ENCODE measurements at regions not wholly inside any gene's neighbourhood (a gene's known extent, or its start where the extent isn't known, plus 50 kb on each side); places are given as distances from the start of the nearest gene placed in this dataset.
"Not testable (repeated sequence)": the region's sequence is repeated elsewhere in the genome, so short reads cannot be mapped to it uniquely, and the experiment has no call there.

DNA sequence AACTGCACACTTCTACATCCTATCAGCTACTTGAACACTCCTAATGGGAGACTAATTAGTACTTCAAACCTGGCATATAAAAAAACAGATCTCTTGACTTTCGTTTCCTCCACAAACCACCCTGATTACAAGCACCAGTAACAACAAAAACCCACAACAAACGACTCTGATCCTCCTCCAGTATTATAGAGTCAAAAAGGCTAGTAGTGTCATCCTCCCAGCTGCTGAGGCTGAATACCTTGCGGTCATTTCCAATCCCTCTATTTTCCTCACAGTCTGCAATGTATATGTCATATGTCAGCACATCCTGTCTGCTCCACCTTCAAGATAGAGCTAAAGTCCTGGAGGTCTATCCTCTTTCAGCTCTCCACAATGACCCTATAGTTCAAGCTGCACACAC, 688.9 kb upstream of the RAG2 start:
- in situ Hi-C loops (cut with HindIII; ENCODE audit: low sequenced_read_pairs), result no loop called here

DNA sequence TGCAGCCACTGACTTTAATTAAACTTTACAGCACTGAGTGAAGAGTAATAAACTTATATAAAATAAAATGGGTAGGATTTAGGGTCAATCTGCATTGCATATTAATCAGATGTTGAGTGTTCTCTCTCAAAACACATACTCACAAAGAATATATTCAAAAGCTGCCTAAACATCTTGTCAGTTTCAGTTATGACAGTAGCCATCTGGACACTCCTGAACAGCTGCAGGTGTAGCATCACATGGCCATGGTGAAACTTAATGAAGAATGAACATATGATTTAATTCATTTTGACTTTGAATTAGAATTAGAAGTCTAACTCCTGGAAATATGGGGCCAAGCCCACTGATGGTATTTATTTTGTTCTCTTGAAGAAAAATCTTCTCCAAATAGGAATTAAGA, 684.3 kb upstream of the RAG2 start:
- in situ Hi-C loops (cut with HindIII; ENCODE audit: low sequenced_read_pairs), result no loop called here

DNA sequence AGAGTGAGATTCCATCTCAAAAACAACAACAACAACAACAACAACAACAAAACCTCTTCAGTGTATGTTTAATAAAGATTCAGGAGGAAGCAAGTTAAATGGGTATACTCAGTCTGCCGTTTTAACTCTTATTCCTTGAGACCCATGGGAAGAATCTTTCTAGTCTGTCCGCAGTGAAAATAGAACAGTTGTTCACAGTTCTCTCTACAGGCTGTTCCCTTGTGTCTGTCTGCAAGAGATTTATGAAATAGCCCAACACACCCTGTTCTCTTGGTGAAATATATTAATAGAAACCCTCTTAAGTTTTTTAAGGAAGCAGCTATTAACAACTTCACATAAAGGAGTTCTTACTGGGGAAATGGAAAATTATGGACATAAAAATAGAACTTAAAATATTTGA, 682.2 kb upstream of the RAG2 start:
- in situ Hi-C loops (cut with HindIII; ENCODE audit: low sequenced_read_pairs), result no loop called here

DNA sequence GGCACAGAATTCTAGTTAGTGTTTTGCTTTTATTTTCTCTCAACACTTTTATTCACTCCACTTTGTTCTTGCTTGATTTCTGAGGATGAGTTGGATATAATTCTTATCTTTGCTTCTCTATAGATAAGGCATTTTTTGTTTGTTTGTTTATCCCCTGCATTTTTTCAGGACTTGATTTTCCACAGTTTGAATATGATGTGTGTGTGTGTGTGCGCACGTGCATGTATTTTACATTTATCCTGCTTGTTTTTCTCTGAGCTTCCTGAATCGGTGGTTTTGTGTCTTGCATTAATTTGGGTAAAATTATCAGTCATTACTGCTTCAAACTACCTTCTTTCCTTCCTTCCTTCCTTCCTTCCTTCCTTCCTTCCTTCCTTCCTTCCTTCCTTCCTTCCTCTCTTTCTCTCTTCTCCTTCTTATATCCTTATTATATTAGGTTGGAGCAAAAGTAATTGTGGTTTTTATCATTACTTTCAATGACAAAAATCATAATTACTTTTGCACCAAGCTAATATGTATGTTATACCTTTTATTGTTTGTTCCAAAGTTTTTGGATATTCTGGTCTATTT, 679.9 kb upstream of the RAG2 start:
- in situ Hi-C loops (cut with HindIII; ENCODE audit: low sequenced_read_pairs), result no loop called here

DNA sequence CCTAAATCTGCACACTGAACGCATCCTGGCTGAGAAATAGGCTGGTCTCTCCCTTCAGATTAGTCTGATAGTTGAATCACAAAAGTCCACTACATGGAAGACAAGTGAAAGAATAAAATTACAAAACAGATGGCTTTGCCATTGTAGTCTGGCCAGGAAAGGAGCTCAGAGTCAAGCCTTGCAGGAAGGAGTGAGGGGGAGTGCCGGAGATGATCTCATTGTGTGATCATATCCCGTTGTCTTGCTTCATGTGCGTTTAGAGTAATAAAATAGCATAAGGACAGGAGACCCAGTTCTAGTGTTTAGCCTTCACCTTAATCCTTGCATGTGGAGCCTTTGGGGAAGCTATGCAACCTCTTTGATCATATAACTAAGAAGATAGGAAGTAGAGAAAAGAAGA, 666.7 kb upstream of the RAG2 start:
- in situ Hi-C loops (cut with HindIII; ENCODE audit: low sequenced_read_pairs), result no loop called here

DNA sequence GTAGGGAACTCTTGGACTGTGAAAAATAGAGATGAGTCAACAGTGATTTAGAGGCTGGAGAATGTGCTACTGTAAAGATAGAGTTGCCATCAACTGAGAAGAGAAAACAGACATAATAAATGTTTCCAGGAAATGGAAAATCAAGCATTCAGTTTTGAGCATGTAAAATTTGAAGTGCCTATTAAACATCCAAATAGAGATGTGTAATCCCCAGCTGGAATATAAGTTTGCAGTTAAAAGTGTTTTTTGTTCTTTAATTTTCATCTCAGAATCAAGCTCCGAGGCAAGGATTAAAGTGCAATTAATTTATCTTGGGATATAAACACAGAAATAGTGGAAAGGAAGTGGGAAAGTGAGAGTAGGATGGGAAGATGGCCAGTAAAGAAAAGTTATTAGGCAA, 666.0 kb upstream of the RAG2 start:
- in situ Hi-C loops (cut with HindIII; ENCODE audit: low sequenced_read_pairs), result no loop called here

DNA sequence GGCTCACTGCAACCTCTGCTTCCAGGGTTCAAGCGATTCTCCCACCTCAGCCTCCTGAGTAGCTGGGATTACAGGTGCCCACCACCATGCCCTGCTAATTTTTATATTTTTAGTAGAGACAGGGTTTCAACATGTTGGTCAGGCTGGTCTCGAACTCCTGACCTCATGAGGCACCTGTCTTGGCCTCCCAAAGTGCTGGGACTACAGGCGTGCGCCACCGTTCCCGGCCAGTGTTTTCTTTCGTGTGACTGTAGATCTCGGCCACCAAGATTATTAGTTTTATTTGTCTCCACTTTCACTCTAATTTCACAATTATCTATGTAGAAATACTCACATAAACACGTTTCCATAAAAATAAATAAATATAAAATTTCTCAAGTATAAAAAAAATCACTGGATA, 665.4 kb upstream of the RAG2 start:
- in situ Hi-C loops (cut with HindIII; ENCODE audit: low sequenced_read_pairs), result not testable (repeated sequence)

DNA sequence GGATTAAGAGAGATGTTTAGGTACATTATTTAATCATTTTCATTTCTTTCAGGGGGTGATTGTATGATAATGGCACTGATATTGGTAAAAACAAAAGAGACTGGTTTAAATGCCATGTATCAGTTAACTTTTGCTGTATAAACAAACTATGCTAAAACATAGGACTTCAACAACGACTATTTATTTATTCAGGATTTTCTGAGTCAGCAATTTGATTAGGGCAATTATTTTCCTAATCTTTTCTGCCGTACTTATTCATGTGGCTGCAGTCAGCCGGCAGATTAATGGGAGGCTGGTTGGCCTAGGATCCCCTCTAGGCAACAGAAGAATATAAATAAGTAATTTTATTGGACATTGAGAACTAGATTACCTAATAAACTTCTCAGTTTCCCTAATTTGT, 661.7 kb upstream of the RAG2 start:
- in situ Hi-C loops (cut with HindIII; ENCODE audit: low sequenced_read_pairs), result no loop called here

DNA sequence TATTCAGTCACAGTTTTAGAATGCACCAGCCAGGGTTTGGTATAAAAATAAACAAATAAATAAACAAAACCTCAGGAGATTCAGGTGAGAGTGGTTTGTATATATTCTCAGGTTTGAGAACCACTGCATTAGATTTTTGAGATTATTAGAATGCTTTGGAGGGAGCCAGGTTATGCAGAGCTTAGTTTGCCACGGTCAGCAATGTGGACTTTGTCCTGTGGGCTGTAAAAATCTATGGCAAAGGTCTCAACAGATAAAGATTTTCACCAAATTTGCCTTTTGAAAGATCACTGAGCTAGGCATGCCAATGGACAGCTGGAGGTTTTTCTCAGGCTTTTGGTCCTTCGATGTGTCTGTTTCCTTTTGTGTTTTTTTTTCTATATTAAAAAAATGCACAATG, 650.1 kb upstream of the RAG2 start:
- in situ Hi-C loops (cut with HindIII; ENCODE audit: low sequenced_read_pairs), result no loop called here

DNA sequence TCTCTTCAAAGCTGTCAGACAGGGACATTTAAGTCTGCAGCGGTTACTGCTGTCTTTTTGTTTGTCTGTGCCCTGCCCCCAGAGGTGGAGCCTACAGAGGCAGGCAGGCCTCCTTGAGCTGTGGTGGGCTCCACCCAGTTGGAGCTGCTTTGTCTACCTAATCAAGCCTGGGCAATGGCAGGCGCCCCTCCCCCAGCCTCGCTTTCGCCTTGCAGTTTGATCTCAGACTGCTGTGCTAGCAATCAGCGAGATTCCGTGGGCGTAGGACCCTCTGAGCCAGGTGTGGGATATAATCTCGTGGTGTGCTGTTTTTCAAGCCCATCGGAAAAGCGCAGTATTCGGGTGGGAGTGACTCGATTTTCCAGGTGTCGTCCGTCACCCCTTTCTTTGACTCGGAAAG, 648.1 kb upstream of the RAG2 start:
- in situ Hi-C loops (cut with HindIII; ENCODE audit: low sequenced_read_pairs), result not testable (repeated sequence)

DNA sequence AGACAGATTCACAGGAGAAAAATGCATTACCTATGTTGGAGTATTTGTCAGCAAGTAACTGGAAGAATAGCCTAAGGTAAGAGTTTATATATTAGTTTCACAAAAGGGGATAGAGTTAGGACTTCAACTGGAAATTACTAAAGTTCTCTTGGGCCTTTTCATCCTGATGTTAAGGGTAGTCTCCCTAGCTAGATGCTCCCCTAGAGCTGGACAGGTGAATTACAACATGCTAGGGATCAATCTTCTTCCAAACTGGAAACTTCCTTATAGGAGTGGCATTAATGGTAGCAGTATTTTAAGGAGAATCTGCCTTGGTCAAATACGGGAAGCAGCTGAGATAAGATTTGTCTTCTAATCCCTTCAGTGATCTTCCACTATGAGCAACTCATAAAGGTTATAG, 632.8 kb upstream of the RAG2 start:
- in situ Hi-C loops (cut with HindIII; ENCODE audit: low sequenced_read_pairs), result no loop called here

DNA sequence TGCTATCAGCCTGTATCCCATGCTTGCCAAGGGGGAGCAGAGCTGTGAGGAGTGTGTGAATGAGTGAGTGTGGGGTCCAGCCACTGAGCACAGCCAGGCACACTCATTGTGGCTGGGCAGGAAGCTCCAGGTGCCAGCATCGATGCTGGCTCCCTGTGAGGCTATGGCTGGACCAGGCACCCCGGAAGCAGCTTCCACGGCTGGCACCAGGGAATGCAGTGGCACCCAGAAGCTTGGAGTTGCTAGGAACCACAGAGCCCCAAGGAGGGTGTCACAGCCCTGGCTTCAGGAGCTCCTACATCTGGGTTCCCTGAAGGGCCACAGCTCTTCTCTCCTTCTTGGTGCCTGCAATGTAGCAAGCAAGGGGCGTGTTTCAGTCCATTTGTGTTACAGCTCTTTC, 625.9 kb upstream of the RAG2 start:
- in situ Hi-C loops (cut with HindIII; ENCODE audit: low sequenced_read_pairs), result no loop called here

DNA sequence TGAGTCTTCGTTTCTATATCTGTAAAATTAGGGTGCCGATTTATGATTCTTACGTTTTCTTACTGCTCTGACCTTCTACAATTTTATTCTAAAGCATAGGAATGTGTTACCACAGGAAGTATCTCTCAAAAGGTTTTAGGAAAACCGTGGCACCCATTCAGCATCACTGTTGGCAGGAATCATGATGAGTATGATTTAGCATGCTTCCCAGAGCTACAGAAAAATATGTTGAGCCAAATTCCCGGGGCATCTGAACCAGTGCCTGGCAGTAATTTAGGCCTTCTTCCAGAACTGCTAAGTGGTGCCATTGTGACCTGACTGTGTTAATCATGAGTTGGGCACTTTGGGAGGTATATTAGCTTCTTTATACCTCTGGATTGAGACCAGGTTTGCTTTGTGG, 605.0 kb upstream of the RAG2 start:
- in situ Hi-C loops (cut with HindIII; ENCODE audit: low sequenced_read_pairs), result no loop called here

DNA sequence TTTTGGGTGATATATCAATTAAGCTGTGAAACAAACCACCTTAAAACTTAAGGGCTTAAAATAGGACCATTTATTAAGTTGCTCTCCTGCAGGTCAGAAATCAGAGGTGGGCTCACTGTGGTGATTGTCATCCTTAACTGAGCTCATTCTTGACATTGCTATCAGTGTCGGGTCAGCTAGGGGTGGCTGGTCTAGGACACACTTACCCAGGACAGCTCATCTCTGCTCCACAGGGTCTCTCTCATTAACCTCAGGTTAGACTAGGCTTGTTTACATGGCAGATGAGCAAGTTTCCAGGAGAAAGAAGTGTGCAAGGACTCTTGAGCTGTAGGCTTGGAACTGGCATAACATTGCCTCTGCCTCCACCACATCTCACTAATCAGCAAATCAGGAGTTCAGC, 601.0 kb upstream of the RAG2 start:
- in situ Hi-C loops (cut with HindIII; ENCODE audit: low sequenced_read_pairs), result no loop called here

DNA sequence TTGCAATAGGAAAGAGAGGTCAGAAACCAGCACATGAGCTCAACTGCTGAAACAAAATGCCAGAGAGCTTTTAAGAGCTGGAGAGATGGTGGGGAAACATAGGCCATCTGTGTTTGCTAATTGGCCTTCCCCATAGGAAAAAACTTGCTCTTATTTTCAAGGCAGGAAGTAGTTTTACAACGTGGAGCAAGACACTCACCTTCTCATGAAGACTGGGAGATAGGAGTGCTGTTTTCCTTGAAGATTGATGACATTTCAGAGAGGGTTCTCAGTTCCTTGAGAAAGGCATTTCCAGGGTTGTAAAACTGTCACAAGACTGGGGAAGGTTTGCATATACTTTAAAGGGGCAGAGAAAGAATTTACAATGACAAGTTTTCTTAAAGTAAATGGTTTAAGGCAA, 586.3 kb upstream of the RAG2 start:
- in situ Hi-C loops (cut with HindIII; ENCODE audit: low sequenced_read_pairs), result no loop called here

DNA sequence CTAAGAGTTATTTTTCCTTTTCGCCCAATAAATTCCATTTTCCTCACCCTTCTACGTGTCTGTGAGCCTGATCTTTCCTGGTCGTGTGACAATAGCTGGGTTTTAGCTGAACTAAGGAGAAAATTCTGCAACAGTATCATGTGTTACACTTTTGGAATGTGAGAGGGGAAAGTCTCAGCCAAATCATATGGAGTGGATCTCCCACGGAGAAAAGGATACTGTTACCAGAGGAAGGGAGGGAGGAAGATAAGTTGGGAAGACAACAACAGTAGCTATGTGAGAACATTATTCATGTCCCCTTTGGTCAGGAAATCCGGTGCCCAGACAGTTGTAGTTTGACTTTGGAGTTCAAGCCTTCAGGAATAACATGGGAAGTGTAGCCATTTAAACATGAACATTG, 584.0 kb upstream of the RAG2 start:
- in situ Hi-C loops (cut with HindIII; ENCODE audit: low sequenced_read_pairs), result no loop called here

DNA sequence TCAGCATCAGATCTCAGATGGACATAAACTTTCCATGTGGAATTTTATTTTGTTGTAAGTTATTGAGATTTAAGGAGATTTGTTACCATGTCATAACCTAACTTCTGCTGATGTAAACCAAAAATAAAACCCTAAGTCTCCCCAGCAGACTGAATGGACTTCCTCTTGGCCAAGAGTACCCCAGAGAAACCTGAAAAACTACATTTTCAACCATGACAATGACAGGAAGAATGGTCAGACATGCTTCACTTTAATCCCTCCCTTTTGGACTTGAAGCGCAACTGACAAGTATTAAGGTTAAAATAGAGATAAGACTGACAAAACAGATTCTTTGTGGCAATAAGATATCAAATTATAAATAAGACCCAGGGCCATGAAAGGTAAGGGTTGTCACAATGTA, 579.7 kb upstream of the RAG2 start:
- in situ Hi-C loops (cut with HindIII; ENCODE audit: low sequenced_read_pairs), result no loop called here

DNA sequence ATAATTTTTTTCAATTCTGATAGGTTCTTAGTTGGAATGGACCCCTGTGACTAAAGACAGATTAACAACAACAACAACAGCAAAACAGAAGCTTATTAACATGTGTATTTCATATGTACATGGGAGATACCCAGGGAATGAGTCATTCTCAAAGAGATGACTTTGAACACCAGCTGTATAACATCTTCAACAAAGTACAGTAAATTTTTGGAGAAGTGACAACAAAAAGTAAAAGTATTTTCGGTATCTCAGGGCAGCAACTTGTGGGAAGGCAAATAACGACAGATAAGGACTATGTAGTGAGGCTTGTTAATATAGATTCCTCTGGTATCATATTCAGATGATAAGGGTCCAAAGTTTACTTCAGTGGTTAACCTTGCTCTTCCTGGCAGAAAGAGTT, 573.4 kb upstream of the RAG2 start:
- in situ Hi-C loops (cut with HindIII; ENCODE audit: low sequenced_read_pairs), result no loop called here

DNA sequence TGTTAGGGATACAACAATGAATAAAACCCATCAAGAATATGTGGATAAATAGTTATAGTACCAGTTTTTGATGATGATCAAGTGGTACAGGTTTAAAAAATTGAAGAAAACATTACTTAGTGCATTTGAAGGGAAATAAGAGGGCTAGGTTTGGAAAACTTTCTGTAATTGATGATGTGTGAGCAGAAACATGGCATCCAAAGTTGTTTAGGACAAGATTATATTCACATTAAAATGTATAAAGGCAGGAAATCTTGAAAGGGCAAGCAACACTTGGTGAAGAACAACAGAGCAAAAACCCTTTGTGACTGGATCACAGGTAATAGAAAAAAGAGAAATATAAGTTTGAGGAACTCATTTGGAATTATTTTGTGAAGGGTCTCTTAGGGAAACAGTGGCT, 572.3 kb upstream of the RAG2 start:
- in situ Hi-C loops (cut with HindIII; ENCODE audit: low sequenced_read_pairs), result no loop called here

DNA sequence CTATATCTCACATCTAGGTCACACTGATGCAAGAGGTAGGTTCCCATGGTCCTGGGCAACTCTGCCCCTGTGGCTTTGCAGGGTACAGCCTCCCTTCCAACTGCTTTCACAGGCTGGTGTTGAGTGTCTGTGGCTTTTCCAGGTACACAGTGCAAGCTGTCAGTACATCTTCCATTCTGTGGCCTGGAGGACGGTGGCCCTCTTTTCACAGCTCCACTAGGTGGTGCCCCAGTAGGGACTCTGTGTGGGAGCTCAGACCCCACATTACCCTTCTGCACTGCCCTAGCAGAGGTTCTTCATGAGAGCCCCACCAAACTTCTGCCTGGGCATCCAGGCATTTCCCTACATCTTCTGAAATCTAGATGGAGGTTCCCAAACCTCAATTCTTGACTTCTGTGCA, 547.4 kb upstream of the RAG2 start:
- in situ Hi-C loops (cut with HindIII; ENCODE audit: low sequenced_read_pairs), result not testable (repeated sequence)

DNA sequence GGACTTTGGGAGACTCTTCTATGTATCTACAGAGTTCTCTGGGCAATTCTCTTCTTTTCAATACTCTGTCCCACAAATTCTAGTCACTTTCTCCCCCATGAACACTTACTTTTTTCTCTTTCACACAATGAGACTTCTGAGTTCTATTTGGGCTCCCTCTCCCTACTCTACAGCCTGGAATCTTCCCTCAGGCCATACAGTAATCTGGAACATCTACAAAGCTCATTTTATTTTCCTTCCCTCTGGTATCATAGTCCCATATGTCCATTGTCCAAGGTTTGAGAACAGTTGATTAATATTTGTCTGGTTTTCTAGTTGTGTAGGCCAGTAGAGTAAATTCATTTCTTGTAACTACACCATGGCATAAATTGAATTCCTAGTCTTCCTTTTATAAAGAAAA, 544.6 kb upstream of the RAG2 start:
- in situ Hi-C loops (cut with HindIII; ENCODE audit: low sequenced_read_pairs), result no loop called here

DNA sequence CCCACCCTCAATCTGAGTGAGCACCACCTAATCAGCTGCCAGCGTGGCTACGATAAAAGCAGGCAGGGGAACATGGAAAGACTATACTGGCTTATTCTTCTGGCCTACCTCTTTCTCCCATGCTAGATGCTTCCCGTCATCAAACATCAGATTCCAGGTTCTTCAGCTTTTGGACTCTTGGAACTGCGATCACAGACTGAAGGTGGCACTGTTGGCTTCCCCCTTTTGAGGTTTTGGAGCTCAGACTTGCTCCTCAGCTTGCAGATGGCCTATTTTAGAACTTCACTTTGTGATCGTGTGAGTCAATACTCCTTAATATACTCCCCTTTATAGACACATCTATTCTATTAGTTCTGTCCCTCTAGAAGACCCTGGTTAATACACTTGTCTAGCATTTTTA, 543.7 kb upstream of the RAG2 start:
- in situ Hi-C loops (cut with HindIII; ENCODE audit: low sequenced_read_pairs), result no loop called here

DNA sequence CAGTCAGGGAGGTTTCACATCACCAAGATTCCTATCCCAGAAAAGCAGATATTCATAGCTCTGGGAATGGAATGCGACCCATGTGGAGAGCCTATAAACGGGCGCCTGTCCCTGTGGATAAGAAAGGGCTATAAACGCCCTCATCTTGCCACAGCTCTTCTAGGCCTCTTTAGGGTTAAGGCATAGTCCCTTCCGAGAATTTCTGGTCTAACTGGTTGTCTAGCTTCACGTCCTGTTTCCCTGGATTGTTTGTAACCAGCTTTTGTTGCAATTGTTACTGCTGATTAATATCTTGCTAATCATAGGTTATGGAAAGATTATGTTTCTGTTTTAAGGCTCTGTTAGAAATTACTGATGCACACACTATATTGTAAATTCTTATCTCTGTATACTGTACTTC, 537.6 kb upstream of the RAG2 start:
- in situ Hi-C loops (cut with HindIII; ENCODE audit: low sequenced_read_pairs), result not testable (repeated sequence)

DNA sequence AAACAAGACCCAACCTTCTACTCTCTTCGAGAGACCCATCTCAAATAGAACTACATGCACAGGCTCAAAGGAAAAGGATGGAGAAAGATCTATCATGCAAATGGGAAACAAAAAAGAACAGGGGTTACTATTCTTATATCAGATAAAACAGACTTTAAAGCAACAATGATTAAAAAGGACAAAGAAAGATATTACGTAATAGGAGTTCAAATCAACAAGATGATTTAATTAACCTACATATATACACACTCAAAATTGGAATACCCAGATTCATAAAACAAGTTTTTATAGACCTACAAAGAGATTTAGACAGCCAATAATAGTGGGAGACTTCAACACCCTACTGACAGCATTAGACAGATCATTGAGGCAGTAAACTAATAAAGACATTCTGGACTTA, 536.6 kb upstream of the RAG2 start:
- in situ Hi-C loops (cut with HindIII; ENCODE audit: low sequenced_read_pairs), result no loop called here

Measured in endothelial cell of hepatic sinusoid (primary cell).